SKM-1 treated with dmso at 0.1 percent for 144 hours (cell line): ENCODE measurements at regions not wholly inside any gene's neighbourhood (a gene's known extent, or its start where the extent isn't known, plus 50 kb on each side); places are given as distances from the start of the nearest gene placed in this dataset.

Experiments
- DNase-seq: peaks from one replicate; lab custom pipeline; 2025; ENCODE audit not compliant: unreplicated experiment; lab: John Stamatoyannopoulos, UW

- no peak for DNase-seq
Observed at GRCh38 chr20:36104244-36104643, 50.3 kb upstream of the EPB41L1 start.
